GM19467 (cell line): ENCODE measurements at regions not wholly inside any gene's neighbourhood (a gene's known extent, or its start where the extent isn't known, plus 50 kb on each side); places are given as distances from the start of the nearest gene placed in this dataset.
"Not testable (repeated sequence)": the region's sequence is repeated elsewhere in the genome, so short reads cannot be mapped to it uniquely, and the experiment has no call there.

Experiments
- ATAC-seq: cut with Tn5 transposase; IDR thresholded peaks from one replicate; pipeline ENCODE4 v1.9.1; 2021; ENCODE audit warnings: mild to moderate bottlenecking, moderate library complexity; ENCODE audit not compliant: unreplicated experiment

DNA sequence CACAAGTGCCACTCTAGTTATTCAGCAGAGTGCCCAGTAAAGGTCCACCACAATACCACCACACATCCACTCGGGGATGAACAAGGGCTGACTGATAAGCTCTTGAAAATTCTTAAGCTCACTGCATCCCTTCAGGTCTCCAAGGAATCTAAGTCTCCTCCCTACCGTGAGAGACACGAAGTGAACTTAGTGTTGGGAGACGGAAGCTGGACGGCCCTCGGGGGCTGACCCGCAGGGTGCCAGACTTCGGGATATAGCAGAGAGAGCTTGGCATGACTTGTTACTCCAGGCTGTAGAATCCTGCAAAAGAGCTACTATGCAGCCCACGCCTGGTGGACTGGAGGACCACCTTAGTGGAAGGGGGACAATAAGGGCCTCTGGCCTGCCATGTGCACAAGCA, 75.1 kb downstream of the LYZL1 start:
- ATAC-seq = not testable (repeated sequence)

DNA sequence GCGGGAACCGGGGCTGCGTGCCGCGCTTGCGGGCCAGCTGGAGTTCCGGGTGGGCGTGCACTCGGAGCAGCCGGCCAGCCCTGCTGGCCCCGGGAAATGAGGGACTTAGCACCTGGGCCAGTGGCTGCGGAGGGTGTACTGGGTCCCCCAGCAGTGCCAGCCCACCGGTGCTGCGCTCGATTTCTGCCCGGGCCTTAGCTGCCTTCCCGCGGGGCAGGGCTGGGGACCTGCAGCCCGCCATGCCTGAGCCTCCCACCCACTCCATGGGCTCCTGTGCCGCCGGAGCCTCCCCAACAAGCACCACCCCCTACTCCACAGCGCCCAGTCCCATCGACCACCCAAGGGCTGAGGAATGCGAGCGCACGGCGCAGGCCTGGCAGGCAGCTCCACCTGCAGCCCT, 77.3 kb downstream of the LYZL1 start:
- ATAC-seq = not testable (repeated sequence)

DNA sequence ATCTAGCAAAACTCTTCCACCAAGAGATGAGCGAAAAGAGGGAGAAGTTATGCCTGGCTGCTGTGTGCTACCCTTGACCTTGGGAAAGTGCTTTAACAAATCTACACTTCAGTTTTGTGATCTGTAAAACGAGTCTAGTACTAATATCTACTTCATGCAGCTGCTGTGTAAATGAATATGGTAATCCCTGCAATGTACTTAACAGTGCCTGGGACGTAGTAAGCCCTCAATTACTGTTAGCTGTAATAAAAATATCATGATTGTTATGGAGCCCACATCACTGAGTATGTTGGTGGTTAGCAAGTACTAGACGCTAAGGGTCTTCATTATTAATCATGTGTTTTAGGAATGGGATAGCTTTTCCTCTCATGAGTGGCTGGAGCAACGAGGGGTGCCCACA, 80.5 kb downstream of the LYZL1 start:
- ATAC-seq = no peak

DNA sequence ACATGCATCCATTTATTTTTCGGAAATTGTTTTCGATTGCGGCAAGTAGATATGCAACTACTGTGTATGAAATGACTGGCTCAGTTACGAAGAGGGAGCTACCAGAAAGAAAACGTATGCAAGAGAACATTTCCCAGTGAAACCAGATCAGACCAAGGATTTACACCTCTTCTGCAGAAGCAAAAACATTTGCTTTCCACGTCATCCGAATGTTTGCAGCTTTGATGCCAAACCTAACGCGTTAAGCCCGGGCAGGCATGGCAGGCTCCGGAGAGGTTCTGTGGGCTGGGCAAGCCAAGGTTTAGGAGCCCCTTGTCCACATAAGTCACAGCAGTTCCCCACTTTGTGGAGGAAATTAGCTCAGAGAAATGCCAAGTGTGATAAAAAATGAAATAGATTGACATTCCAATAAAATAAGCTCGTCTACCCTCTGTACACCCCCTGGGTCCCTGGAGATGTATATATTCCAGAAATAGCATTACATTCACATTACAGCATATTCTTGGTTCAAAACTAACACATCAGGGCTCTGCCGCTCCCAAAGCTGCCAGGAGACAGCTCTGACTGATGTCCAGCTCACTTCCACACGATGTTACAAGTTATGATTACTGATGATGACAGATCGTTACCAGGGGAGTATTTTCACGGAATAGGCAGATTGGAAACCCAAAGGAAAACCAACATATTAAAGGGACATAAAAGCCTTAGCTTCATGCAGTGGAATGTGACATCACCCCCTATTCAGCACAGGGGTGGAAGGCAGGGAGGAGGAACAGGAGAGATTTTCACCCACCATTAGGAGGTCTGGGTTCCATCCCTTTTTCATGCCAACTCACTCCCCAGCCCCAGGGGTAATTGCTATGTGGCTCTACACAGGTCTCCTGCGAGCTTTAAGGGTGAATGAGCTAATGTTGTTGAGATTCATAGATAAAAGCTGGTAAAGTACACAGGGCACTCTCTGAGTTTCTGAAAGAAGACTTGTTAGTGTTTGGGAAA, 81.5 kb downstream of the LYZL1 start:
- no peak for ATAC-seq

DNA sequence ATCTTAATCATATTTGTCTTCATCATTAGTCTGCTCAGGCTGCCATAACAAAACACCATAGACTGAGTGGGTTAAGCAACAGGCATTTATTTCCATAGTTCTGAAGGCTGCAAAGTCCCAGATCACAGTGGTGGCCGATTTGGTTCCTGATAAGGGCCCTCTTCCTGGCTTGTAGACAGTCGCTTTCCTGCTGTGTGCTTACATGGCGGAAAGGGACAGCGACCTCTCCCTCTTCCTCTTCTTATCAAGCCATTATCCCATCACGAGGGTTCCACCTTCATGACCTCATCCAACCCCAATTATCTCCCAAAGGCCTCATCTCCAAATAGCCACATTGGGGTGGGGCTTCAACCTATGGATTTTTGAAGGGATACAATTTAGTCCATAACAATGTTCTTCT, 84.0 kb downstream of the LYZL1 start:
- ATAC-seq = no peak

DNA sequence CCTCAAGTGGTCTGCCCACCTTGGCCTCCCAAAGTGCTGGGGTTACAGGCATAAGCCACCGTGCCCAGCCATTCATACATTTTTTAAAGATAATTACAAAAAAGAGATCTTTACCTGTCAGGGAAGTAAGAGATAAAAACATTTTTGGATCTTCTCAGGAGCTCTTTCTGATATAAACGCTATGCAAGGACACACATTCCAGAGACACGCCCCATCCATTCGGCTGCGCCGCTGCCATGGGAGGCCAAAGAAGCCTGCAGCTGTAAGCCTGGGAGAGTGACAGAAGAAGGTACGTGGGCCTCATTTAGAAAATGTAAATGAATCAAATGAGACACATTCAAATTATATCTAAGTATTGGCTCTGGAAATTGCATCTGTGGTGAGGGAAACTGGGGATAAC, 85.3 kb downstream of the LYZL1 start:
- ATAC-seq = no peak

DNA sequence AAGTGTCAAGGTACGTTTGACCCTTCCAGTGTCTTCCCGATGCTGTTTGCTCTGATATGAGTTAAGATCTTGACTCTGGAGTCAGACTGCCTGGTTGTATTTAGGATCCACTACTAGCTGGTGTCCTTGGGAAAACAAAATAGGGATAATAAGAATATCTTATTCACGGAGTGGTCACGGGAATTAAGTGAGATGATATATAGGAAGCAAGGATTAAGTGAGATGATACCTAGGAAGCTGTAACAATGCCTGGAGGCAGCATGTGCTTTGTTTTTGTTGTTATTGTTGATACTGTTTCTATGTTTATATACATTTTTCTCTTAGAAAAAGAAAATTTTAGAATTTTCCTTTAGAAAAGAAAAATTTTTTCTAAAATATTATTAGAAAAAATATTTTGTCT, 87.0 kb downstream of the LYZL1 start:
- no peak for ATAC-seq

DNA sequence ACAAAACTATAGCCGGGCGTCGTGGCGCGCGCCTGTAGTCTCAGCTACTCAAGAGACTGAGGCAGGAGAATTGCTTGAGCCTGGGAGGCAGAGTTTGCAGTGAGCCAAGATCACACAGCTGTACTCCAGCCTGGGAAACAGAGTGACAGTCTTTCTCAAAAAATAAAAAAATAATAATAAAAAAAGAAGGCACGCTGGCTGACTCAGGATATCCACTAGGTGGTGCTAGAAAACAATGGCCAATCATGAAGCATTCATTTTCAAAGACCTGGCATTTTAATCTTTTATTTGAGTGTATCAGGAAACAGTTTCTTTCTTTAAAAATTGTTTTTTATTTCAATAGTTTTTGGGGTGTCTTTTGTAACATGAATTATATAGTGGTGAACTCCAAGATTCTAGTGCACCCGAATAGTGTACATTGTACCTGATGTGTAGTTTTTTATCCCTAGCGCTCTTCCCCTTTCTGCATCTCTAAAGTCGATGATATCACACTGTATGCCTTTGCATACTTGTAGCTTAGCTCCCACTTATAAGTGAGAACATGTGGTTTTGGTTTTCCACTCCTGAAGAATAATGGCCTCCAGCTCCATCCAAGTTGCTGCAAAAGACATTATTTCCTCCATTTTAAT, 88.6 kb downstream of the LYZL1 start:
- no peak for ATAC-seq

DNA sequence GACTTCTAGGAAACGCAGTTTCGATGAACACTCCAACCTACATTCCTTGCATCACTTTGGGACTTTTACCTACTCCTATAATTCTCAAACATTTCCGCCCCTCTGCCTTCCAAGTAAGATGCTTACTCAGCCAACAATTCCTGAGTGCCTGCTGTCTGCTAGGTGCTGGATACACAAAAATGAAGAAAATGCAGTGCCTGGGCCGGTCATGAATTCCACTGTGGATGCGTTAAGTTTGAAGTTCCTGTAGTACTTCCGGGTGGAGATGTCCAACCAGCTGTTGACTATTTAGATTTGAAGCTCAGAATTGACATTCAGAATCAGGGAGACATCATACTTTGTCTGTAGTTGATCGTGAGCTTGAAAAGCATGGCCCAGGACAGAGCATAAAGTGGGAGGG, 89.2 kb downstream of the LYZL1 start:
- no peak for ATAC-seq

DNA sequence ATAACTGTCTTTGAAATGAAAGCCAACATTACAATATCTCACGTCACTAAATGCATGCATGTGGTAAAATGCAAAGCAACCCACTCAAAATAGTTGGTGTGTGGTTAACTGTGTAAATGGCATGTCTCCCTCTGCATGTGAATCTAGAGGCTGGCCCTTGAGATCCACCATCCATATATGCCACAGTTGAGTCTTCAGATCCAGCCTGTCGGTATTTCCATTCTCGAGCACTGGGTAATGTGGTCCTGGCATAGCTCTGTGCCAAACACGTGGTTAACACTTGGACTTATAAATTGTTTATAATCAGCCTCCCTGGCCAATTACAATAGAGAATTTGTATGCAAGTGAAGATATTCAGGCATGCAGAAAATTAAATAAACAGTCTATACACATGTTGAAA, 90.3 kb downstream of the LYZL1 start:
- ATAC-seq = no peak

DNA sequence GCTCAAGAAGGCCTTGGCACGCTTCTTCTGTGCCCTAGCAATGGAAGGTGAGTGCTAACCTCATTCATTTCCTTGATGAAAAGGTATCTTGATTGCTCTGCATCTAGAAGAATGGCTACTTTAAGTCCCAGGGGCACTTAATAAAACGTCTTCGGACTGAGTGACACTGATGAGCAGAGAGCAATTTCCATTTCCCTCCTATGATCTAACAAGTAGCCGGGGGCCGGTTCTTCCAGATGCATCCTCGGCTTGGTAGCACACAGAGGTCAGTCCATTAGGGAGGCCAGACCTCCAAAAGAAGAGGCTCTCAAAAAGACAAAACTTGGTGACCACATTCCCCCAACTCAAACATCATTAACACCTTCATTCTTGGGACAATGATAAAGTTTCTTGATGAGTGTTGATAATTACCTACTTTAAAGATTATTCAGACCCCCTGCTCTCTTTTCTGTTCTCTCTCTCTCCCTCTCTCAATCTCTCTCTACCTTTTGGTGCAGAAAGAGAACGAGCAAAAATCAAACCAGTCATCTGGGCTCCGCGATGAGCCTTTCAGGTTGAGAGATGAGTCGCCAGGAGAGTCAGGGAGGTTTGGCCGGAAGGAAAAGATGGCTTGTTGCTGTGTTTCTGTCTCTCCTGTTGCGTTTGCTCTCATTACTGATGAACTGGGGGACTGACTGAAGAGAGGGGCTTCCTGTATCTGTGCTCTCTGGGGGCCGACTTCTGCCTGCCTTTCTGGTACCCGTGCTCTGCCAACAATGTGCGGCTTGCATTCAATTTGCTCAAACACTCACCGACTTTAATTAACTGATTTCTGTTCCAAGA, 91.1 kb downstream of the LYZL1 start:
- ATAC-seq = not testable (repeated sequence)

DNA sequence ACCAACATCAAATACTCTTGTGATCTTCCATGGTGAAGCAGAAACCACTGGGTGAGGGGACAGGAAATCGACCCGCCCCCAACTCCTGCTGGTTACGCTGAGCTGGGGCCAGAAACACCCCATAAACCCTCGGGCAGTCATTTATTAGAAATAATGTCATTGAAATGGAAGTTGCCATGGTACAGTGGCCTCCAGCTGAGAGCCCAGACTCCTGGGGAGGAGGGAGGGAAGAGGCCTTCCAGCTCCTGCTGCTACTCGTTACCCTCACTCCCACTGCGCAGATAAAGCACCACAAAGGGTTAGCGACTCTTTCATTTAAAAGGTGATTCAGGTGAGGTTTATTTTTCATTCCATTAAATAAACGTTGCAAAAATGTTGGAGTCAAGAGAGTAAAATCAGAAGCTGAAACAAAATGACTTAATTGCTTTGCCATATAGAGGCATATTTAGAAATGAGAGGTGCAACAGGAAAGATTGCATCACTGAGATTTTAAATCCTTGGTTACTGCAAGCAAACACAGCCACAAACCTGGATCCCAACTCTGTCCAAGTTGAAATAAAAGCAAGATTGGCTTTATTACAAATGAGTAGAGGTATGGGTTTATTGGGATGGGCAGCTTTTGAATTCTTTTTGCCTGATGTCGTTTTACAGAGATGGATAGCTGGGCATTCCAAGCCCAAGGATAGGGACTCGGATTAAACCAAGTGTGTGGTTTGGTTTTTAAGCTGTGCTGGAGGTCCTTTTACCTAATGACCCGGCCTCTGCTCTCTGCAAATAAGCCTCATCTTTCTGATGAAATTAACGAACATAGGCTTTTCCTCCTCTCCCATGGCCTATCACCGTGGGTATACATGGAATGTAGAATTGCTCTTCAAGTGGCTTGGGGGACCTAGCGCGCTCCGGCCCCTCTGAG, 92.0 kb downstream of the LYZL1 start:
- ATAC-seq = not testable (repeated sequence)

DNA sequence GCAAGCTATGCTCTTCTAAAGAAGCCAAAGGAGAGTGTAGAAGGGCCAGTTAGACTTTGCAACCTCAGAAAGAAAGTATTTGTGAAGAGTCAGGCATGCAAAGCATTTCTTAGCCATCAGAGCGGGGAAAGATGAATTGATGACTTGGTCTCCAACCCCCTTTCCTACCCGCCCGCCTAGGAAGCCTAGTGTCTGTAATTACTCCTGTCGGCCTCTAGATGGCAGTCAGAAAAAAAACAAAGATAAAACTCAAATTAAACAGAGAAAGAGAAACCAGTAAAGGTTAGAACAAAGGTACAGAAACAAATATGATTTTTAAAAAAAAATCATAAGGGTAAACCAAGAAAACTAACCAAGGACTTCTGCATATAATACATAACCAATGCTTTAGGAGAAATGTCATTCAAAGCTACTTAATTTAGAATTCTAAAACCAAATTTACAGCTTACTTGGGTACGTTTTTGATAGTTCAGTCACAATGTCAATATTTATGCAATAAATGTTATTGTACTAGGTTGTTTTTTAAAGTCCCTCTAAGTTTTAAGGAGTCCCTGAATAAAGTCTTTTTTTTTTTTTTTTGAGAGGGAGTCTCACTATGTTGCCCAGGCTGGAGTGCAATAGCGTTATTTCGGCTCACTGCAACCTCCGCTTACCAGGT, 97.6 kb downstream of the LYZL1 start:
- ATAC-seq = no peak

DNA sequence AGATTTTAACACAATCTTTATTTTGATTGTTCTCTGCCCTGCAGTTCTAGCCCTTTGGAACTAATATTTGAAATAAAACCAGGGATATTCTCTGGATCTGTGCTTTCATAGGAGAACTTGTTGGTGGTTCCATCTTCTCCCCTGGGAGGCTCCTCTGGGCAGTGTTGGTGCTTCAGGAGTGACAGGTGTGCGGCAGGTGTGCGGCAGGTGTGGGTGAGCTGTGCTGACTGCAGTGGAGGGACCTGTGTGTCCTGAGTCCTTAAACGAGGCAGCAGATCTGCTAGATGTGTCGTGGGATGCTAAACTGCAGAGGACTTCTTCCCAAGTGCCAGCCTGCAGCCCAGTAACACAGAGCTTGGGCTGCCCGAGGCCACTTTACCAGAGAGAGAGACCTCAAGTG, 98.4 kb downstream of the LYZL1 start:
- no peak for ATAC-seq

DNA sequence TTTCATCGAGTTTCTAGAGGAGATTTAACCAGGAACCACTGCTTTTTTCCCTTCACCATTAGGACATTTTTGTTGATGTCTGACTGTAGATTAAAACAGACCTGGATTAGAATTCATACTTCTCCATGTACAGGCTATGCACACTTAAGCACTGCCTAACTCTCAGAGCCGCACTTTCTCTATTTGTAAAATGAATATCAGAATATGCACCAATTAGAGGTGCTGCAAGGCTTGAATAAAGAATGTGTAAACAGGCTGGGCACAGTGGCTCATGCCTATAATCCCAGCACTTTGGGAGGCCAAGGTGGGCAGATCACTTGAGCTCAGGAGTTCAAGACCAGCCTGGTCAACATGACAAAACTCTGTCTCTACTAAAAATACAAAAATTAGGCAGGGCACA, 99.2 kb downstream of the LYZL1 start:
- not testable (repeated sequence) for ATAC-seq

DNA sequence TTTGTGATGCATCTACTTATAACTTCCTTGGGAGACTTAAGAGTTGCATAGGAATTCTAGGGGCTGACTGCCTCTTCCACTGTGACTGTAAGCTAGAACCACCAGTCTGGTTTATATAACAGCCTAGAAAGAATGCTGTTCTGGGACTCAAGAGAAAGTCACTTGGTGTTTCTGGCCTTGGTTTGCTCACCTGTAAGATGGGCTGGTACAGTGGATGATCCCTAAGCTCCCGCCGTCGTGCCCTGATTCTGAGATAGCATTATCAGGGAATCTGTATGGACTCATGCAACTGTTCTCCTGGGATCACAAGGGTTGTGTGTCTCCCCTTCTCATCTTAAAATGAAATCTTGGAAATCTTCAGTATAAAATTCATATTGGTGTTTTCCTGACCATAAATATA, 100.6 kb downstream of the LYZL1 start:
- no peak for ATAC-seq

DNA sequence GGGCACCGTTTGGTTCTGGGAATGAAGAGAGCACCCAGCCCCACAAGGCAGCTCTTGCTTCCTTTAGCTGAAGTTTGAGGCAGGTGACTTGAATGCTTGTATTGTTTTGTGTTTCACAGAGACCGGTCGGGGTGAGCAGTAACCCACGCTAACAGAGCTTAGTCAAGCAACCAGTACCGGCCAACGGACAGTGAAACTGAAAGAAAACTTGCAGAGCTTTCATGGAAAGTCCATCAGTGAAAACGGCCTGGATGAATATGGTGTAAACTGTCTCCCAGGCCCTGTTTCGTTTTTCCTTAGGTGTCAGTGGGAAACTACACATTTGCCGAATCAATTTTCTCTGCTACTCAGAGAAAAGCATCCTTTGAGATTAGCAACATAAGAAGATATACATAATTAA, 101.1 kb downstream of the LYZL1 start:
- ATAC-seq = no peak

DNA sequence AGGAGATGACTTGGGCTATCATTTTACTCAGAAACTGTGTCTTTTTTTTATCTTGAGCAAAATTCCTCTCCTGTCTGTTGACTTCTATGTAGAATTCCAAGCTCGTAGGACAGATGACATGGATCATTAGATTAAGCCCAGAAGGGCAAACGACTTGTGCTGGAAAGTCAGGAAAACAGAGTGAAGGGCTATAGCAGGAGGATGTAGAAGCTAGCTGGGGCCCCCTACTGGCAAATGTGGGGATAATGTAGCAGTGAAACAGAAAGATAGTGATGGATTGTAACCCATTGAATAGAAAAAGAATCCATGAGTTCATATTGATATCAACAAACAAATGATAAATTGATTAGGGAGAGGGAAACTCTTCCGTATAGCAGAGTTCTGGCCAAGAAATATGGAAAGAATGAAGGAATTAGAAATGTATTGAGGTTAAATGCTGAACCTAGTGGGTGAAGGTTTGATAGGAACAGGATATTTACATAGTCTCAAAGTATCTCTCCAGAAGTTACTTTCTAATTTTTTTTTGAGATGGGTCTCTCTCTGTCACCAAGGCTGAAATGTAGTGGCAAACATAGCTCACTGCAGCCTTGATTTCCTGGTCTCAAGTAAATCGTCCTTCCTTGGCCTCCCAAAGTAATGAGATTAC, 103.6 kb downstream of the LYZL1 start:
- peak; percentile 58 for ATAC-seq

DNA sequence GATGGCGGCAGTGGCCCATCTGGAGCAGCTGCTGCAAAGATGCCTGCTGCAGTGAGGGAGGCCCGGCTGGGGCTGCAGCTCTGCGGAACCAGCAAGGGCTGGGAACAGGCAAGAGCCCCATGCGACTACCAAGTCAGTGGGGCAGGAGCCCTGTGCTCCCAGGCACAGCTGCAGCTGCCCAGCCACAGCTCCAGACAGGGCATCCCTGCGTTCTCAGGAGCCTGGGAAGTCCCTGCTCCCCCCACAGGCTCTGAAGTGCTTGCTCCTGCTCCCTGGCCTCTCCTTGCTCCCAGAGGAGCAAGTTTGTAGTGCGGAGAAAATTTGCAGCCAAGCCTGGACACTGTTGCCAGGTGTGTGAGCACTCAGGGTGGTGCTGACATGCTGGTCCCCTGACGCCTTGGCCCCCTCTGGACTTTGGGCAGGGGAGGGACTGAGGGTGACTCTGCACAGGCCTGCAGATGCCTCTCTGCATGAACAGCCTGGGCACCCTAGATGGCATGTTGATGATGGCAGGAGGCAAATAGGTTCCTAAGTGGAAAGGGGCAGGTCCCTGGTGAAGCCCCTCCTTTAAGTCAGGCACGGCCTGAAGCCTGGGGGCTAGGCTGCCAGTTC, 105.6 kb downstream of the LYZL1 start:
- ATAC-seq = no peak
